ENCODE measurements at regions not wholly inside any gene's neighbourhood (a gene's known extent, or its start where the extent isn't known, plus 50 kb on each side); places are given as distances from the start of the nearest gene placed in this dataset.

DNA sequence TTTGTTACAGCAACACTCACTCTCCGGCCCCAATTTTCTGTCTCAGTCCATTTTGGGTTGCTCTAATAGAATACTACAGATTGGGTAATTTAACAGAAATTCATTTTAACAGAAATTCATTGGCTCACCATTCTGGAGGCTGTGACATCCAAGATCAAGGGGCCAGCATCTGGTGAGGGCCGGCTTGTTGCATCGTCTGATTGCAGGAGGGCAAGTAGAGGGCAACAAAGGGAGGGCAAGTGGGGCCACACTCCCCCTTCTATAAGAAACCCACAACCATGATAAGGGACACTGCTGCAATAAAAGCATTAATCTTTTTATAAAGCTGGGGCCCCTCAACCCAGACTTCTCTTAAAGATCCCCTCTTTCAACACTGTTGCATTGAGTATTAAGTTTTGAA is 260.1 kb upstream of the TMPRSS15 start:
- no peak for DNase-seq (ENCODE audit: low spot score)
- no peak for TF ChIP-seq CTCF (IDR thresholded peaks at IDR 0.05)
- Histone ChIP-seq H3K4me1 (no peaks in the 10 kb centered on the region), H3K27me3 (no peaks in the 10 kb centered on the region), H3K9me3 (no peaks in the 10 kb centered on the region), H3K27ac (no peak overlapping the region), H3K36me3 (no peaks in the 10 kb centered on the region), H3K4me3 (no peak overlapping the region)

DNA sequence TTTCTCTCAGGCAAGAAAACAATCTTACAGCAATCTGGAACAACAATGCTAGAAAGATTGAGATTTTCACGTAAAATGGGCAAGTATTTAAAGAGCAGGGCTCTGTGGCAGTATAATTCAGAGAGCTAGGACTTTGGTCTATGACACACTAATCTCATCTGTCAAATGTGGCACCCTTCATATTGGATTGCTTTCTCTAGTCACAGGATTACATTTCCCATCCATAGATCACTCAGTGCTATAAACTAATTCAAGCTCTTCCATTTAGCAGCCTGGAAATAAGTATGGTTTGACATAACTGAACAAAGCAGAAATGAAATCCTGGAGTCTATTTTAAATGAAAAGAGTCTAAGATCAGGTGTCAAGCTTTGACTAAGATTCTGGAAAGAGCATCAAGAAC is 263.1 kb upstream of the TMPRSS15 start:
- DNase-seq (ENCODE audit: low spot score): no peak
- TF ChIP-seq CTCF (IDR thresholded peaks at IDR 0.05): no peak
- no peaks in the 10 kb centered on the region for H3K4me1 ChIP-seq
- H3K27me3 ChIP-seq: no peaks in the 10 kb centered on the region
- no peak overlapping the region for H3K27ac ChIP-seq
- no peaks in the 10 kb centered on the region for H3K36me3 ChIP-seq
- no peaks in the 10 kb centered on the region for H3K9me3 ChIP-seq
- no peak overlapping the region for H3K4me3 ChIP-seq

DNA sequence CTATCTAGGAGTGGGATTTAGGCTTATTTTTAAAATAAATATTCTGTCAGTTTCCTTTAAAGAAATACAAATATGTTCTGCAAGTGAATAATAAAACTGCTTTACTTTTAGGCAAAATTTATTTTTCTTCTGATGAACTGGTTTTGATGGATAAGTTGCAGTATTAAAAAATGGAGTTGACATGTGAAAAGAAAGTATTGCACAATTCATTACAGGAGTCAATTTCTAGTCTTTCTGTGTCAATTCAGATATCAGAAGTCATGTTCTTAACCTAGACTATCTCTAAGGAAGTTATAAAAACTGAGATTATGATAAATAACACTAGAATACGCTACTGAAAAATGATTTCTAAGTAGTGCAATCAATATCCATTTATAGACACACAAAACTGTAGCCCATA is 270.2 kb upstream of the TMPRSS15 start:
- H3K4me3 ChIP-seq: no peak overlapping the region
- H3K36me3 ChIP-seq: no peaks in the 10 kb centered on the region
- no peaks in the 10 kb centered on the region for H3K4me1 ChIP-seq
- DNase-seq (ENCODE audit: low spot score): no peak
- TF ChIP-seq CTCF (IDR thresholded peaks at IDR 0.05): no peak
- H3K9me3 ChIP-seq: no peaks in the 10 kb centered on the region
- H3K27me3 ChIP-seq: no peaks in the 10 kb centered on the region
- H3K27ac ChIP-seq: no peak overlapping the region

- Histone ChIP-seq H3K4me1 (no peaks in the 10 kb centered on the region), H3K27me3 (no peaks in the 10 kb centered on the region), H3K36me3 (no peaks in the 10 kb centered on the region), H3K27ac (no peak overlapping the region), H3K9me3 (no peaks in the 10 kb centered on the region), H3K4me3 (no peak overlapping the region)
- no peak for DNase-seq (ENCODE audit: low spot score)
- TF ChIP-seq CTCF (IDR thresholded peaks at IDR 0.05): no peak
Observed at GRCh38 chr21:18677632-18678031, 274.0 kb upstream of the TMPRSS15 start.

DNA sequence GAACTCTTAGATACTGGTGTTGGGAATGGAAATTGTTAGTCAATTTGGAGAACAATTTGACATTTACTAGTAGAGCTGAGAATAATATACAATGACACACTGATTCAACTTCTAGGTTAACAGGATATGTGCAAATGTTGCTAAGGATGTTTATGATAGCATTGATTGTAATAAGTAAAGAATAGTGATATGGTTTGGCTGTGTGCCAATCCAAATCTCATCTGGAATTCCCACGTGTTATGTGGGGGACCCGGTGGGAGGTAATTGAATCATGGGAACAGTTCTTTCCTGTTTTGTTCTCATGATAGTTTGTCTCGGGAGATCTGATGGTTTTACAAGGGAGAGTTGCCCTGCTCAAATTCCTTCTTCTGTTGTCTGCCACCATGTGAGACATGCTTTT is 302.4 kb upstream of the TMPRSS15 start:
- no peak overlapping the region for H3K4me3 ChIP-seq

More for the DNA sequence above, 302.4 kb upstream of the TMPRSS15 start:
- H3K27me3 ChIP-seq: no peaks in the 10 kb centered on the region
- no peaks in the 10 kb centered on the region for H3K36me3 ChIP-seq
- no peaks in the 10 kb centered on the region for H3K4me1 ChIP-seq
- no peak for TF ChIP-seq CTCF (IDR thresholded peaks at IDR 0.05)
- no peak overlapping the region for H3K27ac ChIP-seq
- DNase-seq (ENCODE audit: low spot score): no peak
- peaks cover 0 to under 1% of the 10 kb centered on the region in 2 donors for H3K9me3 ChIP-seq

Data from right atrium auricular region (tissue), 2 donors.